ENCODE measurements at regions not wholly inside any gene's neighbourhood (a gene's known extent, or its start where the extent isn't known, plus 50 kb on each side); places are given as distances from the start of the nearest gene placed in this dataset.
A peak's percentile ranks its signal among the peaks of the same experiment; 100 is the strongest.

- no peak overlapping the region for H3K27ac ChIP-seq
- DNase-seq: no peak
- 0 out of 2 replicates have a peak, but pooled peaks cover 4% of the 10 kb centered on the region for H3K4me1 ChIP-seq
- peaks cover 4% of the 10 kb centered on the region; the same call in 1 of the 2 replicates for H3K9me3 ChIP-seq (replicated peaks)
- no peak overlapping the region for H3K4me3 ChIP-seq
- no peaks in the 10 kb centered on the region for H3K27me3 ChIP-seq
- no peaks in the 10 kb centered on the region for H3K36me3 ChIP-seq
Observed at GRCh38 chr12:20289520-20289919, 78.8 kb upstream of the PDE3A start.

- Histone ChIP-seq H3K4me3 (no peak overlapping the region), H3K27ac (no peak overlapping the region), H3K9me3 (replicated peaks) (peaks cover 2% of the 10 kb centered on the region; the same call in 1 of the 2 replicates), H3K27me3 (no peaks in the 10 kb centered on the region), H3K36me3 (no peaks in the 10 kb centered on the region), H3K4me1 (no peaks in the 10 kb centered on the region)
- DNase-seq: no peak
Observed at GRCh38 chr12:20300457-20300856, 67.9 kb upstream of the PDE3A start.

- no peaks in the 10 kb centered on the region for H3K27me3 ChIP-seq
- no peak overlapping the region for H3K27ac ChIP-seq
- H3K9me3 ChIP-seq (replicated peaks): peaks cover 8% of the 10 kb centered on the region
- DNase-seq: peak; percentile 15 to 29
- no peaks in the 10 kb centered on the region for H3K36me3 ChIP-seq
- H3K4me1 ChIP-seq: no peaks in the 10 kb centered on the region
- H3K4me3 ChIP-seq: no peak overlapping the region
Observed at GRCh38 chr12:20305470-20305869, 62.9 kb upstream of the PDE3A start.

GRCh38 chr12:20309504-20310148 is 58.7 kb upstream of the PDE3A start:
- no peak for DNase-seq
- Histone ChIP-seq H3K27ac (no peak overlapping the region), H3K4me3 (no peak overlapping the region), H3K27me3 (no peaks in the 10 kb centered on the region), H3K4me1 (no peaks in the 10 kb centered on the region), H3K36me3 (no peaks in the 10 kb centered on the region), H3K9me3 (replicated peaks) (peaks cover 8% of the 10 kb centered on the region)

GRCh38 chr12:20314328-20314727 is 54.0 kb upstream of the PDE3A start:
- Histone ChIP-seq H3K4me3 (no peak overlapping the region), H3K27me3 (no peaks in the 10 kb centered on the region), H3K9me3 (replicated peaks) (no peaks in the 10 kb centered on the region; the same call in 1 of the 2 replicates), H3K4me1 (no peaks in the 10 kb centered on the region), H3K27ac (no peak overlapping the region), H3K36me3 (no peaks in the 10 kb centered on the region)
- no peak for DNase-seq

- no peak for DNase-seq
- Histone ChIP-seq H3K9me3 (replicated peaks) (no peaks in the 10 kb centered on the region; the same call in 1 of the 2 replicates), H3K4me1 (no peaks in the 10 kb centered on the region), H3K36me3 (no peaks in the 10 kb centered on the region), H3K4me3 (no peak overlapping the region), H3K27me3 (no peaks in the 10 kb centered on the region), H3K27ac (no peak overlapping the region)
Observed at GRCh38 chr12:20317554-20317953, 50.8 kb upstream of the PDE3A start.
